ENCODE measurements at regions not wholly inside any gene's neighbourhood (a gene's known extent, or its start where the extent isn't known, plus 50 kb on each side); places are given as distances from the start of the nearest gene placed in this dataset.

GRCh38 chr12:78599366-78599765 is 265.2 kb upstream of the SYT1 start:
- CTCF ChIA-PET: no interaction called here
- H3K27ac ChIP-seq (ENCODE audit: low read depth, low read length): no peak overlapping the region
- peaks cover 10 to 27% (median 21%) of the 10 kb centered on the region in 5 donors for H3K9me3 Mint-ChIP-seq
- H3K27me3 Mint-ChIP-seq: no peaks in the 10 kb centered on the region
- H3K4me3 ChIP-seq (ENCODE audit: low read length): no peak overlapping the region
- DNase-seq: no peak
- H3K4me1 ChIP-seq (ENCODE audit: insufficient read depth, low read length): no peaks in the 10 kb centered on the region
- POLR2A ChIA-PET: no interaction called here
- H3K36me3 Mint-ChIP-seq: no peaks in the 10 kb centered on the region
- no peaks in the 10 kb centered on the region for H3K36me3 ChIP-seq (ENCODE audit: insufficient read depth, low read length)
- peak overlapping the region in 1 of 8 donors; percentile 64 for H3K27ac Mint-ChIP-seq
- no peak overlapping the region for H3K4me3 Mint-ChIP-seq
- no peaks in the 10 kb centered on the region for H3K27me3 ChIP-seq (ENCODE audit: insufficient read depth, low read length, poor library complexity, severe bottlenecking)
- H3K4me1 Mint-ChIP-seq: no peaks in the 10 kb centered on the region
- no peaks in the 10 kb centered on the region for H3K9me3 ChIP-seq (ENCODE audit: low read length)

DNA sequence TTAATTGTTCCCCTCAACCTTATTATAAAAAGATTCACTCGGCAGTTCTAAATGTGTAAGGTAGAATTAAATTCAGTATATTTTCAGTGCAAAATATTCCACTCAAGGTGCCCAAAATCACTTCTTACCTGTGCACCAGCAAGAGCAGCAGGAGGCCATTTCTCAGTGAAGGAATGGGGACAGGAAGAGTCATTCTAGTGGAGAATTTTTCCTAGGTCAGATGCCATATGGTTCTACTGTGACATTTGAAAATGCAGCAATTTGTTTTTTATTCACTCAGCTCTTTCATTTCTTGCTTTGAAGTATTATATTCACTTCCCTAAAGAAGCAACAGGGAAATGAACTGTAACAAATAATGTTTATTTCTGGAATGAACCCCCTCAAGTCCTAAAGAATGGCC is 264.0 kb upstream of the SYT1 start:
- DNase-seq: no peak
- POLR2A ChIA-PET: no interaction called here
- Mint-ChIP-seq H3K4me3 (no peak overlapping the region), H3K27ac (no peak overlapping the region), H3K27me3 (no peaks in the 10 kb centered on the region), H3K9me3 (peaks cover 13 to 33% (median 28%) of the 10 kb centered on the region in 5 donors), H3K36me3 (no peaks in the 10 kb centered on the region), H3K4me1 (no peaks in the 10 kb centered on the region)
- no peaks in the 10 kb centered on the region for H3K36me3 ChIP-seq (ENCODE audit: insufficient read depth, low read length)
- H3K4me1 ChIP-seq (ENCODE audit: insufficient read depth, low read length): no peaks in the 10 kb centered on the region
- H3K27ac ChIP-seq (ENCODE audit: low read depth, low read length): no peak overlapping the region
- H3K9me3 ChIP-seq (ENCODE audit: low read length): no peaks in the 10 kb centered on the region
- CTCF ChIA-PET: no interaction called here
- no peaks in the 10 kb centered on the region for H3K27me3 ChIP-seq (ENCODE audit: insufficient read depth, low read length, poor library complexity, severe bottlenecking)
- H3K4me3 ChIP-seq (ENCODE audit: low read length): no peak overlapping the region

DNA sequence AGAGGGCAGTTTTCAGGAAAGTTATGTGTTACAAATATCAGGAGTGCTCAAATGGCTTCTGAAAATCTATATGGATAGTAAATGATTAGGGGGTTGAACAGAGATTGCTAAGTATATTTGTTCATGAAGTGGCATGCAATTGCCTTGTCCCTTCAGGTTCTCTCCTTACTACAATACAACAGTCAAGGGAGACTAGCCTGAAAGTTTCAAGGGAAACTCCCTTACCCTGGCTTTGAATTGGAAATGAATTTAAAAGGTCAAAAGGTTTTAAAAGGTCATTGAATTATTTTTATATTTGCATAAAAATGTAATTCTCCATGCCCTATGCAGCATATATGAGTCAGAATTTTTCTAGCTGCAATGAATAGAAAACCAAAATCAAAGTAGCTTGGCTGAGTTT is 253.1 kb upstream of the SYT1 start:
- Histone ChIP-seq H3K4me1 (ENCODE audit: insufficient read depth, low read length) (no peaks in the 10 kb centered on the region), H3K27ac (ENCODE audit: low read depth, low read length) (no peak overlapping the region), H3K36me3 (ENCODE audit: insufficient read depth, low read length) (no peaks in the 10 kb centered on the region), H3K4me3 (ENCODE audit: low read length) (no peak overlapping the region), H3K9me3 (ENCODE audit: low read length) (no peaks in the 10 kb centered on the region), H3K27me3 (ENCODE audit: insufficient read depth, low read length, poor library complexity, severe bottlenecking) (no peaks in the 10 kb centered on the region)
- H3K4me3 Mint-ChIP-seq: no peak overlapping the region
- peaks cover 6 to 29% (median 10%) of the 10 kb centered on the region in 5 donors for H3K9me3 Mint-ChIP-seq
- ChIA-PET CTCF (no interaction called here), POLR2A (no interaction called here)
- H3K27me3 Mint-ChIP-seq: no peaks in the 10 kb centered on the region
- no peak for DNase-seq
- H3K27ac Mint-ChIP-seq: no peak overlapping the region
- H3K36me3 Mint-ChIP-seq: no peaks in the 10 kb centered on the region
- H3K4me1 Mint-ChIP-seq: no peaks in the 10 kb centered on the region

DNA sequence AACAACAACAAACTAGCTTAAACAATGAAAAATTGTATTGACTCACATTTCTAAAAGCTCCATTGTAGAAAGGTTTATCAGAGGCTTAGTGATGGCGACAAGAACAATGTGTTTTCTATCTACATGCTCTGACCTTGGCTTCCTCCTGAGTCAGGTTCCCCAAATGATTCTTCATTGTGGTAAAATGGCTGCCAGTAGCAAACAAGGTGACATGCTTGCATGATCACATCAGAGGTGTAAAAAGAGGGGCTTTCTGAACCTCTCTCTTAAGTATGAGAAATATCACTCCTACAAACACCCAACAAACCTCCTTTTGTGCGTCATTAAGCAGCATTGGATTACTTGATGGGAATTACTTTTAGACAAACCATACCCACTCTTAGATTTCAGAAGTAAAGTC is 252.4 kb upstream of the SYT1 start:
- Mint-ChIP-seq H3K36me3 (no peaks in the 10 kb centered on the region), H3K27ac (no peak overlapping the region), H3K9me3 (peaks cover 6 to 33% (median 10%) of the 10 kb centered on the region in 5 donors), H3K4me1 (no peaks in the 10 kb centered on the region), H3K27me3 (no peaks in the 10 kb centered on the region), H3K4me3 (no peak overlapping the region)
- H3K4me3 ChIP-seq (ENCODE audit: low read length): no peak overlapping the region
- H3K4me1 ChIP-seq (ENCODE audit: insufficient read depth, low read length): no peaks in the 10 kb centered on the region
- CTCF ChIA-PET: no interaction called here
- H3K9me3 ChIP-seq (ENCODE audit: low read length): no peaks in the 10 kb centered on the region
- no peak overlapping the region for H3K27ac ChIP-seq (ENCODE audit: low read depth, low read length)
- POLR2A ChIA-PET: no interaction called here
- no peaks in the 10 kb centered on the region for H3K27me3 ChIP-seq (ENCODE audit: insufficient read depth, low read length, poor library complexity, severe bottlenecking)
- no peak for DNase-seq
- H3K36me3 ChIP-seq (ENCODE audit: insufficient read depth, low read length): no peaks in the 10 kb centered on the region

- POLR2A ChIA-PET: no interaction called here
- H3K4me1 ChIP-seq (ENCODE audit: insufficient read depth, low read length): no peaks in the 10 kb centered on the region
- Mint-ChIP-seq H3K36me3 (no peaks in the 10 kb centered on the region), H3K9me3 (peaks cover 3 to 41% (median 4%) of the 10 kb centered on the region in 5 donors), H3K4me1 (no peaks in the 10 kb centered on the region), H3K27me3 (no peaks in the 10 kb centered on the region), H3K27ac (no peak overlapping the region), H3K4me3 (no peak overlapping the region)
- H3K27me3 ChIP-seq (ENCODE audit: insufficient read depth, low read length, poor library complexity, severe bottlenecking): no peaks in the 10 kb centered on the region
- H3K27ac ChIP-seq (ENCODE audit: low read depth, low read length): no peak overlapping the region
- no peak for DNase-seq
- CTCF ChIA-PET: no interaction called here
- H3K4me3 ChIP-seq (ENCODE audit: low read length): no peak overlapping the region
- H3K36me3 ChIP-seq (ENCODE audit: insufficient read depth, low read length): no peaks in the 10 kb centered on the region
- H3K9me3 ChIP-seq (ENCODE audit: low read length): no peaks in the 10 kb centered on the region
Observed at GRCh38 chr12:78617683-78618082, 246.9 kb upstream of the SYT1 start.

DNA sequence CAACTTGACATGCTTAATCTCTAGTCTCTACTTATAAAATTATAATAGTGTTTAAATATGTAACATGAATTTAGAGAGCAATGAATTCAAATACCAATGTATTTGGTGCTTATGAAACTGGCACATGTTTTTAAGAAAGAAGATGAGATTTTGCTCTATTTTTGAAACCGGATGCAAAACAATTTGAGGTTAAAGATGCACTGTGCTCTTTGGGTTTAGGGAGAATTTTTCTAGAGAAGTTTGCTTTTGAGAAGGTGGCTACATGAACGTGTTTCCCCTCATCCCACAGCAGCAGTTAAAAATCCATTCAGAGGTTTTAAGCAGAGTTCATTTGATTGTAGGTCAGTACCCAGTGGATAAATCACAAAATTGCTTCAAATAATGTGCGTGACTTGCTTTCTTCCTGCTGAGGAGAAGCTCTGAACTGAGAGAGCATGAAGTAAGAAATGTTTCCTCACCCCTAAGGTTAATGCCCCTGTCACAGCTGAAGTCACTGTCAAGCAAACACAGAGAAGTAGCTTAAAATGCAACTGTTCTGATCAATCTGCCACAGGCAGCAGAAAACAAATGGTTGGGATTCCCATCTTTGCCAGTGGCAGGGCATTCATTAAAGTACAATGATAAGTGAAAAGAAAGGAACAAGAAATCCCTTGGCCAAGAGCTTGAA is 241.9 kb upstream of the SYT1 start:
- Mint-ChIP-seq H3K27ac (no peak overlapping the region), H3K4me1 (no peaks in the 10 kb centered on the region), H3K4me3 (no peak overlapping the region), H3K27me3 (peaks cover 0 to 2% of the 10 kb centered on the region in 2 donors), H3K36me3 (no peaks in the 10 kb centered on the region), H3K9me3 (peaks cover 2 to 20% (median 12%) of the 10 kb centered on the region in 5 donors)
- Histone ChIP-seq H3K4me1 (ENCODE audit: insufficient read depth, low read length) (no peaks in the 10 kb centered on the region), H3K36me3 (ENCODE audit: insufficient read depth, low read length) (no peaks in the 10 kb centered on the region), H3K4me3 (ENCODE audit: low read length) (no peak overlapping the region), H3K27me3 (ENCODE audit: insufficient read depth, low read length, poor library complexity, severe bottlenecking) (no peaks in the 10 kb centered on the region), H3K9me3 (ENCODE audit: low read length) (no peaks in the 10 kb centered on the region), H3K27ac (ENCODE audit: low read depth, low read length) (no peak overlapping the region)
- ChIA-PET CTCF (no interaction called here), POLR2A (no interaction called here)
- no peak for DNase-seq

DNA sequence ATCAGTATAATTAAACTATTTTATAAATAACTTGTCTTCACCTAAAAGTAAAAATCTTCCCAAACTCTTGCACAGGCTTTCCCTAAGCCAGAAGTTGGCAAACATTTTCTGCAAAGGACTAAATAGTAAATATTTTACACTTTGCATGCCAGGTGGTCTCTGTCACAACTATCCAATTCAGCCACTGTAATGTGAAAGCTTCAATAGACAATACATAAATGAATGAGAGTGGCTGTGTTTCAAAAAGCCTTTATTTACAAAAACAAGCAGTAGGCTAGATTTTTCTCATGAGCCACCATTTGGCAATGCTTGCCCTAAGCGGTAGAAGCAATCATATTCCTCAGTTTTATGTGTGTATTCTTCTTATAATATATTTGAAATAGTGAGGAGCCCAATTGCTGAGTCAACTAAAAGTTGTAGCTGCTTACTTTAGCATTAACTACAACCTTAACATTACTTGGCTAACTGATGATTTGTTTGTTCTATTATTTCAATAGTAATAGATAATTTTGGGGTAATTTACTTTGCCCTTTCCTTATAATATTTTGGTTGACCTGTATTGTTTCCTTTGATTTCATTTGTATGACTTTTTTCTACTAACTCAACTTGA is 236.0 kb upstream of the SYT1 start:
- H3K4me1 Mint-ChIP-seq: no peaks in the 10 kb centered on the region
- Histone ChIP-seq H3K27ac (ENCODE audit: low read depth, low read length) (no peak overlapping the region), H3K27me3 (ENCODE audit: insufficient read depth, low read length, poor library complexity, severe bottlenecking) (no peaks in the 10 kb centered on the region), H3K4me1 (ENCODE audit: insufficient read depth, low read length) (no peaks in the 10 kb centered on the region), H3K36me3 (ENCODE audit: insufficient read depth, low read length) (no peaks in the 10 kb centered on the region), H3K4me3 (ENCODE audit: low read length) (no peak overlapping the region), H3K9me3 (ENCODE audit: low read length) (no peaks in the 10 kb centered on the region)
- no peak for DNase-seq
- H3K36me3 Mint-ChIP-seq: no peaks in the 10 kb centered on the region
- H3K4me3 Mint-ChIP-seq: no peak overlapping the region
- ChIA-PET POLR2A (no interaction called here), CTCF (no interaction called here)
- H3K27me3 Mint-ChIP-seq: peaks cover 0 to 2% of the 10 kb centered on the region in 2 donors
- peaks cover 7 to 22% (median 10%) of the 10 kb centered on the region in 5 donors for H3K9me3 Mint-ChIP-seq
- no peak overlapping the region for H3K27ac Mint-ChIP-seq

GRCh38 chr12:78636231-78636855 is 228.2 kb upstream of the SYT1 start:
- H3K4me3 ChIP-seq (ENCODE audit: low read length): no peak overlapping the region
- DNase-seq: no peak
- no peak overlapping the region for H3K4me3 Mint-ChIP-seq
- no peaks in the 10 kb centered on the region for H3K36me3 ChIP-seq (ENCODE audit: insufficient read depth, low read length)
- H3K27me3 Mint-ChIP-seq: no peaks in the 10 kb centered on the region
- no peaks in the 10 kb centered on the region for H3K4me1 ChIP-seq (ENCODE audit: insufficient read depth, low read length)
- H3K9me3 Mint-ChIP-seq: peaks cover 2 to 21% (median 5%) of the 10 kb centered on the region in 5 donors
- H3K27ac ChIP-seq (ENCODE audit: low read depth, low read length): no peak overlapping the region
- no peak overlapping the region for H3K27ac Mint-ChIP-seq
- ChIA-PET POLR2A (no interaction called here), CTCF (no interaction called here)
- H3K4me1 Mint-ChIP-seq: no peaks in the 10 kb centered on the region
- H3K9me3 ChIP-seq (ENCODE audit: low read length): no peaks in the 10 kb centered on the region
- no peaks in the 10 kb centered on the region for H3K27me3 ChIP-seq (ENCODE audit: insufficient read depth, low read length, poor library complexity, severe bottlenecking)
- H3K36me3 Mint-ChIP-seq: no peaks in the 10 kb centered on the region

Measured in CD8-positive, alpha-beta memory T cell (primary cell).